ENCODE measurements at regions not wholly inside any gene's neighbourhood (a gene's known extent, or its start where the extent isn't known, plus 50 kb on each side); places are given as distances from the start of the nearest gene placed in this dataset.

GRCh38 chr6:165872811-165873210, 209.8 kb upstream of the PDE10A start:
- no peak for TF ChIP-seq CTCF (IDR thresholded peaks at IDR 0.05)
- no peak for TF ChIP-seq EZH2phosphoT487 (IDR thresholded peaks at IDR 0.05)
